NT2/D1 (cell line): ENCODE measurements at regions not wholly inside any gene's neighbourhood (a gene's known extent, or its start where the extent isn't known, plus 50 kb on each side); places are given as distances from the start of the nearest gene placed in this dataset.

ENCODE experiments used
- YY1 ChIP-seq: IDR thresholded peaks from 2 replicates; pipeline ENCODE4 v1.6.1; 2011; ENCODE audit not compliant: insufficient read length, insufficient read depth
- ZNF274 ChIP-seq: IDR thresholded peaks from 2 replicates; pipeline ENCODE4 v1.6.1; 2011; ENCODE audit warnings: mild to moderate bottlenecking, low read depth, low read length

DNA sequence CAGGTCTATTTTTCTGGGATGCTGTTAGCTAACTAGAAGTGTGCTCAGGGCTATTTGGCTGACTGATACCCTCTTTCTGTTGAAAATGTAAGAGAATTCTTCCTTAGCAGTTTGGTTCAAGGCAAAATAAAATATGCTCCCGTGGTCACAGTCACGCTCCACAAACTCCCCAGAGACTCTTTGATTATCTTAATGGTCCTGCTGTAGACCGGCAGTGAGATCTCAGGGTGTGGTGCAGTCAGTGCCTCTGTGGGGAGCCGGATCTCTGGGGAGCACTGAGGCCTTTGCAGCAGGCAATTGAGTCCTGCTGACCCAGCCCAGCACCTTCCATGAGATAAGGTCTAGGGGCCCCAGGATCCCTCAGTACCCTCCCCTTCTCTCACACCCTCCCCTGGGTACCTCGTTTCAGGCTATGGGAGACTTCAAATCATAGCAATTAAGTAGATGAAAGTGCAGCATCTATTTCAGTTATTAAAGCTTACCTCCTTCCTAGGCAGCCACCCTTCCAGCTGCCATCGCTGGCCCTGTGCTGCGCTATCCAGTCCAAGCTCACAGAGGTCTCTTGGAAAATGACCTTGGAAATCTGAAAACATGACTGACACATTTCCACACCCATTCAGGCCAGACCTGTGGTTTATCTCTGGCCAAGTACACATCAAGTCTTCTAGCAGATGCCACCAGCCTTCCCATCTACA, 98.1 kb downstream of the SEC16B start:
- TF ChIP-seq YY1 = no peak
- TF ChIP-seq ZNF274 = no peak
